ENCODE measurements at regions not wholly inside any gene's neighbourhood (a gene's known extent, or its start where the extent isn't known, plus 50 kb on each side); places are given as distances from the start of the nearest gene placed in this dataset.
A peak's percentile ranks its signal among the peaks of the same experiment; 100 is the strongest.

DNA sequence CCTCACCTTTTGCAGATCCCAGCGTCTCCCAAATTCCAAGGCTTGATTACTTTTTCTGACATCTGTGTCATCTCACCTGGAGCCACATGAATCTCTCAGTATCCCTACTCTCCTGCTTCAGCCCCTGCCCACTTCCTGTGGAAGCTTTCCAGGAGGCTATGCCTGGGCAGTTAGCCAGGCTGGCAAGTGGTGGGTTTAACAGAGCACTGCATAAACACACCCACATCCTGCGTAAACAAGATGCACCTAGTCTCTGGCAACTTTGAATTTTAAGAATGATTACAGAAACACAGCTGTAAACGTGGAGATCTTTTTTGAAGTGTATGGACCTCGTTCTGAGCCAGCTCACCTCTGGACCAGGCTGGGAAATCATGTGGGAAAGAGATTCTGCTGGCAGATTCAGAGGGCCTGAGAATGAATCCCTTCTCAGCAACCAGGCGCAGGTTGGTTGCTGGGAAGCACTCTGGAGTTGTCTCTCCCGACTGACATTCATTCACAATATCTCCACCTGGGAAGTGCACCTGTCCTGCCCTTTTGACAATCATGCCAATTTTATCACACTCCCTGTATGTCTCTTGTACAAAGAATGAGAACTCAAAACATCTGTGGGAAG is 55.7 kb upstream of the FANCC start:
- H3K4me1 ChIP-seq (ENCODE audit: insufficient read depth, low read length, poor library complexity, severe bottlenecking): peaks cover 11% of the 10 kb centered on the region
- no peak overlapping the region for H2AFZ ChIP-seq (ENCODE audit: low read length)
- no peaks in the 10 kb centered on the region for H3K9me2 ChIP-seq (replicated peaks; ENCODE audit: low read depth, low read length)
- no peaks in the 10 kb centered on the region for H3K79me2 ChIP-seq (ENCODE audit: insufficient read depth, low read length)
- H3K27me3 ChIP-seq (ENCODE audit: insufficient read depth, low read length, poor library complexity, severe bottlenecking): no peaks in the 10 kb centered on the region
- TF ChIP-seq, protein P1, sequence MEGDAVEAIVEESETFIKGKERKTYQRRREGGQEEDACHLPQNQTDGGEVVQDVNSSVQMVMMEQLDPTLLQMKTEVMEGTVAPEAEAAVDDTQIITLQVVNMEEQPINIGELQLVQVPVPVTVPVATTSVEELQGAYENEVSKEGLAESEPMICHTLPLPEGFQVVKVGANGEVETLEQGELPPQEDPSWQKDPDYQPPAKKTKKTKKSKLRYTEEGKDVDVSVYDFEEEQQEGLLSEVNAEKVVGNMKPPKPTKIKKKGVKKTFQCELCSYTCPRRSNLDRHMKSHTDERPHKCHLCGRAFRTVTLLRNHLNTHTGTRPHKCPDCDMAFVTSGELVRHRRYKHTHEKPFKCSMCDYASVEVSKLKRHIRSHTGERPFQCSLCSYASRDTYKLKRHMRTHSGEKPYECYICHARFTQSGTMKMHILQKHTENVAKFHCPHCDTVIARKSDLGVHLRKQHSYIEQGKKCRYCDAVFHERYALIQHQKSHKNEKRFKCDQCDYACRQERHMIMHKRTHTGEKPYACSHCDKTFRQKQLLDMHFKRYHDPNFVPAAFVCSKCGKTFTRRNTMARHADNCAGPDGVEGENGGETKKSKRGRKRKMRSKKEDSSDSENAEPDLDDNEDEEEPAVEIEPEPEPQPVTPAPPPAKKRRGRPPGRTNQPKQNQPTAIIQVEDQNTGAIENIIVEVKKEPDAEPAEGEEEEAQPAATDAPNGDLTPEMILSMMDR (conservative IDR thresholded peaks at IDR 0.05; ENCODE audit: low read length): no peak
- no peak for TF ChIP-seq EZH2phosphoT487 (IDR thresholded peaks at IDR 0.05; ENCODE audit: borderline replicate concordance)
- no peaks in the 10 kb centered on the region for H3K9me3 ChIP-seq (ENCODE audit: insufficient read depth, low read depth, low read length)
- H3K36me3 ChIP-seq (ENCODE audit: insufficient read depth, low read length): no peaks in the 10 kb centered on the region
- no peaks in the 10 kb centered on the region for H3F3A ChIP-seq (ENCODE audit: low read depth)
- H3K4me3 ChIP-seq (ENCODE audit: low read length, poor library complexity, severe bottlenecking): no peak overlapping the region
- H3K9ac ChIP-seq (ENCODE audit: low read depth, low read length, poor library complexity, severe bottlenecking): no peak overlapping the region
- peak overlapping the region; percentile 31 for H3K4me2 ChIP-seq (ENCODE audit: low read depth, low read length, poor library complexity, severe bottlenecking)
- H4K20me1 ChIP-seq (ENCODE audit: insufficient read depth, low read length, poor library complexity, severe bottlenecking): no peaks in the 10 kb centered on the region

- no peak overlapping the region for H3K4me3 ChIP-seq (ENCODE audit: low read length, poor library complexity, severe bottlenecking)
- no peaks in the 10 kb centered on the region for H3K36me3 ChIP-seq (ENCODE audit: insufficient read depth, low read length)
- peaks cover 11% of the 10 kb centered on the region for H3K4me1 ChIP-seq (ENCODE audit: insufficient read depth, low read length, poor library complexity, severe bottlenecking)
- no peak overlapping the region for H3K9ac ChIP-seq (ENCODE audit: low read depth, low read length, poor library complexity, severe bottlenecking)
- H3K27me3 ChIP-seq (ENCODE audit: insufficient read depth, low read length, poor library complexity, severe bottlenecking): no peaks in the 10 kb centered on the region
- H2AFZ ChIP-seq (ENCODE audit: low read length): no peak overlapping the region
- no peak for TF ChIP-seq EZH2phosphoT487 (IDR thresholded peaks at IDR 0.05; ENCODE audit: borderline replicate concordance)
- TF ChIP-seq, protein P1 (conservative IDR thresholded peaks at IDR 0.05; ENCODE audit: low read length): no peak
- H3F3A ChIP-seq (ENCODE audit: low read depth): no peaks in the 10 kb centered on the region
- no peaks in the 10 kb centered on the region for H3K9me2 ChIP-seq (replicated peaks; ENCODE audit: low read depth, low read length)
- no peaks in the 10 kb centered on the region for H3K79me2 ChIP-seq (ENCODE audit: insufficient read depth, low read length)
- no peak overlapping the region for H3K4me2 ChIP-seq (ENCODE audit: low read depth, low read length, poor library complexity, severe bottlenecking)
- H3K9me3 ChIP-seq (ENCODE audit: insufficient read depth, low read depth, low read length): no peaks in the 10 kb centered on the region
- H4K20me1 ChIP-seq (ENCODE audit: insufficient read depth, low read length, poor library complexity, severe bottlenecking): no peaks in the 10 kb centered on the region
These were observed 52.6 kb upstream of the FANCC start for GRCh38 chr9:95370064-95370463.

DNA sequence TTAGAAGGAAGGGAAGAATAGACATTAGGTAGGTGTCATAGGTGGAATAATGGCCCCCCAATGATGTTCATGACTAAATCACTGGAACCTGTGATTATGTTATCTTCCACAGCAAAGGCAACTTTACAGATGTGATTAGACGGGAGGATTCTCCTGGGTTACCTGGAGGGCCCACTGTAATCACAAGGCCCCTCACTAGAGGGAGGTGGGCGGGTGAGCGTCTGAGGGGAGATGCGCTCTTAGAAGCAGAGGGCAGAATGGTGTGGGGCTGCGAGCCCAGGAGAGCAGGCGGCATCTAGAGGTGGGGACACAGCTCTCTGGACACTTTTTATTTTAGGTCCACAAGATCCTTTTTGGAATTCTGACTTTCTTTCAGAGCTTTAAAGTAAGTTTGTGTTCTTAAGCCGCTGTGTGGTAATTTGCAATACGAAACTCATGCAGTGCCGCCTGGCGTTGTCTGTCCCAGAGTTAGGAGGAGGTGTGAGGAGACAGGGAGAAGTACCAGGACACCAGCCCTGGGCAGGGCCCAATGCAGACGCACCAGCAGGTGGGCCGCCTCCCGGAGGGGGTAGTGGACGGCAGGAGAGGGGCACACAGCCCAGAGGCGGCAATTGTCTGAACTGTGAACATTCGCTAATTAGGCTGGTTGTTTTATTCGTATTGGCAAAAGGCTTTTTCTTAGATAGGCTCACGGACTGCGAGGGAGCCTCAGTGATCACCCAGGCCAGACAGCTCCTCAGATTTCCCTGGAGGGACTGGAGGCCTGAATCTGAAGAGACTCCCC is 51.1 kb upstream of the FANCC start:
- H3K9me2 ChIP-seq (replicated peaks; ENCODE audit: low read depth, low read length): no peaks in the 10 kb centered on the region
- H3K9me3 ChIP-seq (ENCODE audit: insufficient read depth, low read depth, low read length): no peaks in the 10 kb centered on the region

More for the DNA sequence above, 51.1 kb upstream of the FANCC start:
- Histone ChIP-seq H3K4me1 (ENCODE audit: insufficient read depth, low read length, poor library complexity, severe bottlenecking) (peaks cover 11% of the 10 kb centered on the region), H3K79me2 (ENCODE audit: insufficient read depth, low read length) (no peaks in the 10 kb centered on the region), H3K4me2 (ENCODE audit: low read depth, low read length, poor library complexity, severe bottlenecking) (no peak overlapping the region), H3K36me3 (ENCODE audit: insufficient read depth, low read length) (no peaks in the 10 kb centered on the region), H3K4me3 (ENCODE audit: low read length, poor library complexity, severe bottlenecking) (no peak overlapping the region), H3F3A (ENCODE audit: low read depth) (no peaks in the 10 kb centered on the region), H3K27me3 (ENCODE audit: insufficient read depth, low read length, poor library complexity, severe bottlenecking) (no peaks in the 10 kb centered on the region), H4K20me1 (ENCODE audit: insufficient read depth, low read length, poor library complexity, severe bottlenecking) (no peaks in the 10 kb centered on the region), H2AFZ (ENCODE audit: low read length) (no peak overlapping the region), H3K9ac (ENCODE audit: low read depth, low read length, poor library complexity, severe bottlenecking) (no peak overlapping the region)
- no peak for TF ChIP-seq EZH2phosphoT487 (IDR thresholded peaks at IDR 0.05; ENCODE audit: borderline replicate concordance)
- TF ChIP-seq, protein P1 (conservative IDR thresholded peaks at IDR 0.05; ENCODE audit: low read length): no peak
